GM23338 (cell line): ENCODE measurements at regions not wholly inside any gene's neighbourhood (a gene's known extent, or its start where the extent isn't known, plus 50 kb on each side); places are given as distances from the start of the nearest gene placed in this dataset.

Source experiments
- ATAC-seq: fragments of 200-7000 bp; cut with Tn5 transposase; 3 replicates; pipeline ENCODE4 v1.9.1; 2020
- DNase-seq: peaks from one replicate; pipeline ENCODE4 v3.0.0-alpha.2; 2015; ENCODE audit warnings: low spot score
- H2AFZ ChIP-seq: fragments of 200-600 bp; sonication (generic); 2 replicates; pipeline ENCODE4 v1.8.0; 2016; ENCODE audit warnings: antibody characterized with exemption, mild to moderate bottlenecking, moderate library complexity
- H3F3A ChIP-seq: fragments of 200-600 bp; sonication (generic); replicated peaks from 2 replicates; pipeline ENCODE4 v1.8.0; 2017; ENCODE audit warnings: antibody characterized with exemption, mixed run types, low read depth
- H3K27ac ChIP-seq: fragments of 200-600 bp; sonication (generic); 2 replicates; pipeline ENCODE4 v1.6.1; 2016; ENCODE audit warnings: low read depth
- H3K27me3 ChIP-seq: fragments of 200-600 bp; sonication (generic); 2 replicates; pipeline ENCODE4 v1.8.0; 2016; ENCODE audit warnings: mild to moderate bottlenecking, mixed run types, moderate library complexity; ENCODE audit not compliant: insufficient read depth
- H3K36me3 ChIP-seq: fragments of 200-600 bp; sonication (generic); 2 replicates; pipeline ENCODE4 v1.8.0; 2016; ENCODE audit warnings: mild to moderate bottlenecking; ENCODE audit not compliant: insufficient read depth
- H3K4me1 ChIP-seq: fragments of 200-600 bp; sonication (generic); 2 replicates; pipeline ENCODE4 v1.8.0; 2016; ENCODE audit warnings: mild to moderate bottlenecking, moderate library complexity; ENCODE audit not compliant: insufficient read depth
- H3K4me2 ChIP-seq: fragments of 200-600 bp; sonication (generic); 2 replicates; pipeline ENCODE4 v1.7.1; 2017; ENCODE audit warnings: mixed run types
- H3K4me3 ChIP-seq: fragments of 200-600 bp; sonication (generic); 2 replicates; pipeline ENCODE4 v1.6.1; 2016; ENCODE audit warnings: mixed run types
- H3K79me2 ChIP-seq: fragments of 200-600 bp; sonication (generic); replicated peaks from 2 replicates; pipeline ENCODE4 v1.8.0; 2017; ENCODE audit warnings: mild to moderate bottlenecking; ENCODE audit not compliant: insufficient read depth
- H3K9me2 ChIP-seq: fragments of 200-600 bp; sonication (generic); 2 replicates; pipeline ENCODE4 v1.8.0; 2017; ENCODE audit not compliant: insufficient read depth
- H4K20me1 ChIP-seq: fragments of 200-600 bp; sonication (generic); replicated peaks from 2 replicates; pipeline ENCODE4 v1.8.0; 2017; ENCODE audit warnings: mild to moderate bottlenecking; ENCODE audit not compliant: insufficient read depth
- H3K27ac Mint-ChIP-seq: 2 replicates; pipeline ENCODE4 v1.8.0; 2020; ENCODE audit warnings: inconsistent platforms, mild to moderate bottlenecking, moderate library complexity, mixed read lengths
- H3K27me3 Mint-ChIP-seq: 3 replicates; pipeline ENCODE4 v1.8.0; 2022; ENCODE audit warnings: low read depth, mild to moderate bottlenecking, moderate library complexity, mixed read lengths, inconsistent platforms; ENCODE audit not compliant: insufficient read depth, poor library complexity
- H3K36me3 Mint-ChIP-seq: 3 replicates; pipeline ENCODE4 v1.8.0; 2021; ENCODE audit warnings: low read depth, mild to moderate bottlenecking, inconsistent platforms, moderate library complexity, mixed read lengths
- H3K4me1 Mint-ChIP-seq: 3 replicates; pipeline ENCODE4 v1.8.0; 2020; ENCODE audit warnings: mild to moderate bottlenecking, inconsistent platforms, mixed read lengths
- H3K4me3 Mint-ChIP-seq: 3 replicates; pipeline ENCODE4 v1.8.0; 2021; ENCODE audit warnings: moderate library complexity, mild to moderate bottlenecking, inconsistent platforms, mixed read lengths
- H3K9me3 Mint-ChIP-seq: 3 replicates; pipeline ENCODE4 v1.8.0; 2020; ENCODE audit warnings: moderate library complexity, mild to moderate bottlenecking, inconsistent platforms, mixed read lengths
- CREB1 ChIP-seq: fragments of 250-450 bp; sonication (Bioruptor Pico); IDR thresholded peaks from 2 replicates; pipeline ENCODE4 v1.5.0; 2020; ENCODE audit warnings: low read depth, mild to moderate bottlenecking, moderate library complexity
- EZH2 ChIP-seq: fragments of 200-600 bp; sonication (generic); IDR thresholded peaks from one replicate; pipeline ENCODE4 v1.8.0; 2017; ENCODE audit warnings: antibody characterized with exemption, mild to moderate bottlenecking, low read depth; ENCODE audit not compliant: unreplicated experiment
- EZH2phosphoT487 ChIP-seq: fragments of 200-600 bp; sonication (generic); IDR thresholded peaks from one replicate; pipeline ENCODE4 v1.8.1; 2018; ENCODE audit warnings: antibody characterized with exemption; ENCODE audit not compliant: unreplicated experiment
- JUNB ChIP-seq: IDR thresholded peaks from one replicate; pipeline ENCODE4 v1.6.1; 2016; ENCODE audit warnings: antibody characterized with exemption; ENCODE audit not compliant: unreplicated experiment
- NANOG ChIP-seq: IDR thresholded peaks from 2 replicates; pipeline ENCODE4 v1.6.1; 2016; ENCODE audit warnings: antibody characterized with exemption, borderline replicate concordance
- POLR2AphosphoS5 ChIP-seq: IDR thresholded peaks from 2 replicates; pipeline ENCODE4 v1.6.1; 2016; ENCODE audit warnings: antibody characterized with exemption, low read depth
- STAT1 ChIP-seq: IDR thresholded peaks from one replicate; pipeline ENCODE4 v1.6.1; 2016; ENCODE audit warnings: antibody characterized with exemption; ENCODE audit not compliant: unreplicated experiment
- ZNF114 ChIP-seq: fragments of 250-450 bp; sonication (Bioruptor Pico); IDR thresholded peaks from 2 replicates; pipeline ENCODE4 v1.5.0; 2020; ENCODE audit warnings: mild to moderate bottlenecking, moderate library complexity
- TF ChIP-seq, protein P1 (sequence below), 2 experiments: fragments of 200-600 bp in 1 of 2; sonication (generic) in 1 of 2; conservative IDR thresholded peaks; 2 replicates each; pipeline versions ENCODE4 v1.5.1 to v1.6.1; 2016 to 2017; ENCODE audit warnings: antibody characterized with exemption in 2 of 2, low read depth in 2 of 2, mild to moderate bottlenecking in 2 of 2, moderate library complexity in 1 of 2
- TF ChIP-seq, protein P2 (sequence below): IDR thresholded peaks from 2 replicates; pipeline ENCODE4 v1.6.1; 2016; ENCODE audit warnings: antibody characterized with exemption

DNA sequence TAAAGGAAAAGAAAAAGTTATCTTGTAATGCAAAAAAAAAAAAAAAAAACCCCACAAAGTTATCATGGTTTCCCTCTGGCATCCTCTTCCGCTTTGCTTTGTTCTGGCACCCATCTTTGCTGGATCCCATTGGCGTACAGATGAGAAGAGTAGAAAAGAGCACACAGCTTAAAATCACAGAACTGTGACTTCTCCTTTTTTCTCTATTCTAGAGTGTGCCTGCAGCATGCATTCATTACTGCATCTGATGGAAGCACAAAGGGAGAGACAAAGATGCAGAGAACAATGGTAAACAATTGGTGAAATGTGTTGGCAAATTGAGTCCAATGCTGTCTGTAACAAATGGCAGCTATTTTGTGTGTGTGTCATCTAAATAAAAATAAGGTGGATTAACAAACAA lies 440.8 kb upstream of the PIK3R1 start (continued):
- TF ChIP-seq, protein P1, sequence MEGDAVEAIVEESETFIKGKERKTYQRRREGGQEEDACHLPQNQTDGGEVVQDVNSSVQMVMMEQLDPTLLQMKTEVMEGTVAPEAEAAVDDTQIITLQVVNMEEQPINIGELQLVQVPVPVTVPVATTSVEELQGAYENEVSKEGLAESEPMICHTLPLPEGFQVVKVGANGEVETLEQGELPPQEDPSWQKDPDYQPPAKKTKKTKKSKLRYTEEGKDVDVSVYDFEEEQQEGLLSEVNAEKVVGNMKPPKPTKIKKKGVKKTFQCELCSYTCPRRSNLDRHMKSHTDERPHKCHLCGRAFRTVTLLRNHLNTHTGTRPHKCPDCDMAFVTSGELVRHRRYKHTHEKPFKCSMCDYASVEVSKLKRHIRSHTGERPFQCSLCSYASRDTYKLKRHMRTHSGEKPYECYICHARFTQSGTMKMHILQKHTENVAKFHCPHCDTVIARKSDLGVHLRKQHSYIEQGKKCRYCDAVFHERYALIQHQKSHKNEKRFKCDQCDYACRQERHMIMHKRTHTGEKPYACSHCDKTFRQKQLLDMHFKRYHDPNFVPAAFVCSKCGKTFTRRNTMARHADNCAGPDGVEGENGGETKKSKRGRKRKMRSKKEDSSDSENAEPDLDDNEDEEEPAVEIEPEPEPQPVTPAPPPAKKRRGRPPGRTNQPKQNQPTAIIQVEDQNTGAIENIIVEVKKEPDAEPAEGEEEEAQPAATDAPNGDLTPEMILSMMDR (conservative IDR thresholded peaks at IDR 0.05; ENCODE audit: low read depth in 2 of 2): no peak
- TF ChIP-seq POLR2AphosphoS5 (no peak), NANOG (no peak), JUNB (no peak), STAT1 (no peak), EZH2phosphoT487 (no peak)
- TF ChIP-seq, protein P2, sequence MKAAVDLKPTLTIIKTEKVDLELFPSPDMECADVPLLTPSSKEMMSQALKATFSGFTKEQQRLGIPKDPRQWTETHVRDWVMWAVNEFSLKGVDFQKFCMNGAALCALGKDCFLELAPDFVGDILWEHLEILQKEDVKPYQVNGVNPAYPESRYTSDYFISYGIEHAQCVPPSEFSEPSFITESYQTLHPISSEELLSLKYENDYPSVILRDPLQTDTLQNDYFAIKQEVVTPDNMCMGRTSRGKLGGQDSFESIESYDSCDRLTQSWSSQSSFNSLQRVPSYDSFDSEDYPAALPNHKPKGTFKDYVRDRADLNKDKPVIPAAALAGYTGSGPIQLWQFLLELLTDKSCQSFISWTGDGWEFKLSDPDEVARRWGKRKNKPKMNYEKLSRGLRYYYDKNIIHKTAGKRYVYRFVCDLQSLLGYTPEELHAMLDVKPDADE: no peak

DNA sequence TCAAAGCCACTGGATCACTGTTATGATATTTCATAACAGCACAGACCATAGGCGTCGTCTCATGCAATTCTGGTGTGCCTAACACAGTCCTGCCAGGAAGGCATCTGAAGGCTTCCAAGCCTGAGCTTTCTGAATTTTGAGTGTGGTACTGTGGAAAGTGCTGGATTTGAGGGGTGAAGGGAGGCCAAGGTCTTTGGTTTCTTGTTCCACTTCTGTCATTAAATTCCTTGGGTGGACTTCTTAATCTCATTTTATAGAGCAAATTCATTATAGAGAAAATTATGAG lies 441.3 kb upstream of the PIK3R1 start:
- no peak overlapping the region for H2AFZ ChIP-seq
- peaks cover 16% of the 10 kb centered on the region for H3K4me1 Mint-ChIP-seq
- no peak overlapping the region for H3K4me2 ChIP-seq
- H3F3A ChIP-seq: no peaks in the 10 kb centered on the region
- no peak overlapping the region for H3K27ac ChIP-seq
- peaks cover 8% of the 10 kb centered on the region; the same call in 1 of the 3 replicates for H3K9me3 Mint-ChIP-seq
- peaks cover 7% of the 10 kb centered on the region for H3K4me1 ChIP-seq
- no peak for DNase-seq
- no peak overlapping the region for H3K4me3 ChIP-seq
- H3K4me3 Mint-ChIP-seq: no peak overlapping the region
- no peak overlapping the region for H3K27ac Mint-ChIP-seq
- ATAC-seq: no peak
- no peaks in the 10 kb centered on the region for H4K20me1 ChIP-seq
- H3K9me2 ChIP-seq: 0 out of 2 replicates have a peak, but pooled peaks cover 8% of the 10 kb centered on the region
- TF ChIP-seq CREB1 (CRISPR knock-in tag) (no peak), ZNF114 (CRISPR knock-in tag) (no peak), EZH2 (no peak), JUNB (no peak), EZH2phosphoT487 (no peak), STAT1 (no peak)
- TF ChIP-seq, protein P1 (conservative IDR thresholded peaks at IDR 0.05; ENCODE audit: low read depth in 2 of 2): no peak
- TF ChIP-seq, protein P2: no peak
- peaks cover 13% of the 10 kb centered on the region for H3K79me2 ChIP-seq
- H3K27me3 ChIP-seq: no peaks in the 10 kb centered on the region
- H3K36me3 ChIP-seq: no peaks in the 10 kb centered on the region
- peaks cover 6% of the 10 kb centered on the region; the same call in 2 of the 3 replicates for H3K36me3 Mint-ChIP-seq
- peaks cover 2% of the 10 kb centered on the region for H3K27me3 Mint-ChIP-seq
